HG03039 (cell line): ENCODE measurements at regions not wholly inside any gene's neighbourhood (a gene's known extent, or its start where the extent isn't known, plus 50 kb on each side); places are given as distances from the start of the nearest gene placed in this dataset.

ENCODE experiments used
- ATAC-seq: cut with Tn5 transposase; IDR thresholded peaks from one replicate; pipeline ENCODE4 v1.9.1; 2021; ENCODE audit warnings: mild to moderate bottlenecking, moderate library complexity; ENCODE audit not compliant: unreplicated experiment

GRCh38 chr9:19513671-19514275 is 105.0 kb downstream of the ACER2 start:
- ATAC-seq: no peak

GRCh38 chr9:19512103-19512832 is 103.5 kb downstream of the ACER2 start:
- ATAC-seq: no peak

GRCh38 chr9:19511694-19512093 is 102.9 kb downstream of the ACER2 start:
- ATAC-seq: no peak

GRCh38 chr9:19510907-19511306 is 102.1 kb downstream of the ACER2 start:
- ATAC-seq: no peak
